CD4-positive, alpha-beta T cell (primary cell): ENCODE measurements at regions not wholly inside any gene's neighbourhood (a gene's known extent, or its start where the extent isn't known, plus 50 kb on each side); places are given as distances from the start of the nearest gene placed in this dataset.

Experiments used
- ATAC-seq: fragments of 200-7000 bp; cut with Tn5 transposase; one replicate; pipeline ENCODE4 v1.10.0; 2022; ENCODE audit warnings: mild to moderate bottlenecking; ENCODE audit not compliant: poor library complexity
- CTCF ChIA-PET: fragments of 350-600 bp; sonication (Branson Sonifier 250); formaldehyde crosslinking; loops from one replicate; lab custom pipeline; 2021; ENCODE audit warnings: antibody characterized with exemption, inconsistent platforms; lab: Charles Lee
- POLR2A ChIA-PET: fragments of 350-600 bp; sonication (Branson Sonifier 250); formaldehyde crosslinking; loops from one replicate; lab custom pipeline; 2021; ENCODE audit warnings: antibody characterized with exemption, inconsistent platforms; lab: Charles Lee
- DNase-seq, 14 experiments: peaks; one replicate each; pipeline ENCODE4 v3.0.0-alpha.2; 2013 to 2020; ENCODE audit warnings: mixed read lengths in 2 of 14
- H3K27ac ChIP-seq, 2 donors: one replicate each; pipeline versions ENCODE4 v1.5.1 to v1.7.0; 2013; ENCODE audit warnings: low read length in 2 of 2, low read depth in 1 of 2, mild to moderate bottlenecking in 1 of 2
- H3K27me3 ChIP-seq, 2 experiments: 1 replicate in 1 of 2; 2 replicates in 1 of 2; pipeline versions ENCODE4 v1.6.1 to v1.7.0; 2013; ENCODE audit warnings: low read length in 2 of 2, control low read depth in 1 of 2, mild to moderate bottlenecking in 1 of 2, moderate library complexity in 1 of 2; ENCODE audit not compliant: insufficient read depth in 2 of 2, control insufficient read depth in 1 of 2
- H3K36me3 ChIP-seq: one replicate; pipeline ENCODE4 v1.6.1; 2013; ENCODE audit warnings: low read length, control low read depth; ENCODE audit not compliant: insufficient read depth
- H3K4me1 ChIP-seq: one replicate; pipeline ENCODE4 v1.6.1; 2013; ENCODE audit warnings: low read length, control low read depth; ENCODE audit not compliant: insufficient read depth
- H3K4me3 ChIP-seq: one replicate; pipeline ENCODE4 v1.5.1; 2013; ENCODE audit warnings: mild to moderate bottlenecking, low read length, moderate library complexity
- H3K9me3 ChIP-seq, 2 experiments: 1 replicate in 1 of 2; 2 replicates in 1 of 2; pipeline versions ENCODE4 v1.6.1 to v1.7.0; 2013; ENCODE audit warnings: low read length in 2 of 2, mild to moderate bottlenecking in 2 of 2, control low read depth in 1 of 2, moderate library complexity in 1 of 2; ENCODE audit not compliant: control insufficient read depth in 1 of 2, insufficient read depth in 1 of 2
- H3K27ac Mint-ChIP-seq: one replicate; pipeline ENCODE4 v1.8.0; 2020; ENCODE audit warnings: mixed read lengths
- H3K27me3 Mint-ChIP-seq: one replicate; pipeline ENCODE4 v1.8.0; 2021; ENCODE audit warnings: mixed read lengths
- H3K36me3 Mint-ChIP-seq: one replicate; pipeline ENCODE4 v1.8.0; 2021; ENCODE audit warnings: low read depth, mixed read lengths
- H3K4me1 Mint-ChIP-seq: one replicate; pipeline ENCODE4 v1.8.0; 2021; ENCODE audit warnings: low read depth, mixed read lengths
- H3K4me3 Mint-ChIP-seq: one replicate; pipeline ENCODE4 v1.8.0; 2020; ENCODE audit warnings: mild to moderate bottlenecking, mixed read lengths
- H3K9me3 Mint-ChIP-seq: one replicate; pipeline ENCODE4 v1.8.0; 2020; ENCODE audit warnings: mixed read lengths
- CTCF ChIP-seq: fragments of 200-600 bp; IDR thresholded peaks from one replicate; pipeline ENCODE4 v1.8.0; 2022; ENCODE audit warnings: antibody characterized with exemption, mild to moderate bottlenecking
- intact Hi-C, 2 experiments: fragments of 100-400 bp; cut with DNase I in 1 of 2; cut with micrococcal nuclease in 1 of 2; formaldehyde crosslinking; loops; one replicate each; pipeline versions ENCODE4 v1.15.1 to v1.9.0; 2023 to 2025; cut with DNase I, micrococcal nuclease

GRCh38 chr6:1222728-1223595, 88.9 kb upstream of the FOXQ1 start:
- no peaks in the 10 kb centered on the region for H3K4me1 ChIP-seq
- DNase-seq (no peak), ATAC-seq (no peak)
- H3K9me3 ChIP-seq, result no peaks in the 10 kb centered on the region
- H3K27ac ChIP-seq, result no peak overlapping the region
- H3K36me3 ChIP-seq, result no peaks in the 10 kb centered on the region
- H3K36me3 Mint-ChIP-seq, result no peaks in the 10 kb centered on the region
- ChIA-PET POLR2A (no interaction called here), CTCF (no interaction called here)
- H3K27me3 Mint-ChIP-seq, result peaks cover 26% of the 10 kb centered on the region
- no peaks in the 10 kb centered on the region for H3K27me3 ChIP-seq
- H3K4me1 Mint-ChIP-seq, result no peaks in the 10 kb centered on the region
- H3K4me3 Mint-ChIP-seq, result no peak overlapping the region
- intact Hi-C loops, result no loop called here
- no peaks in the 10 kb centered on the region for H3K9me3 Mint-ChIP-seq
- no peak overlapping the region for H3K4me3 ChIP-seq
- no peak overlapping the region for H3K27ac Mint-ChIP-seq
- no peak for TF ChIP-seq CTCF

- no peak for ATAC-seq
- no peak overlapping the region for H3K4me3 Mint-ChIP-seq
- intact Hi-C loops, result no loop called here
- H3K27ac ChIP-seq, result no peak overlapping the region
- ChIA-PET POLR2A (no interaction called here), CTCF (no interaction called here)
- H3K4me1 ChIP-seq, result no peaks in the 10 kb centered on the region
- peaks cover 0 to 4% of the 10 kb centered on the region in 2 experiments for H3K9me3 ChIP-seq
- H3K9me3 Mint-ChIP-seq, result no peaks in the 10 kb centered on the region
- peaks cover 15% of the 10 kb centered on the region for H3K27me3 Mint-ChIP-seq
- no peaks in the 10 kb centered on the region for H3K4me1 Mint-ChIP-seq
- no peak overlapping the region for H3K27ac Mint-ChIP-seq
- no peaks in the 10 kb centered on the region for H3K36me3 ChIP-seq
- no peaks in the 10 kb centered on the region for H3K36me3 Mint-ChIP-seq
- no peaks in the 10 kb centered on the region for H3K27me3 ChIP-seq
- no peak overlapping the region for H3K4me3 ChIP-seq
- no peak for DNase-seq
- no peak for TF ChIP-seq CTCF
These were observed 94.5 kb upstream of the FOXQ1 start for GRCh38 chr6:1217396-1217795.

GRCh38 chr6:1216488-1216974, 95.4 kb upstream of the FOXQ1 start:
- Mint-ChIP-seq H3K9me3 (no peaks in the 10 kb centered on the region), H3K36me3 (no peaks in the 10 kb centered on the region), H3K27ac (no peak overlapping the region), H3K4me1 (no peaks in the 10 kb centered on the region), H3K27me3 (peaks cover 15% of the 10 kb centered on the region), H3K4me3 (no peak overlapping the region)
- no peak for DNase-seq
- POLR2A ChIA-PET, result no interaction called here
- CTCF ChIA-PET, result no interaction called here
- no peaks in the 10 kb centered on the region for H3K27me3 ChIP-seq
- H3K9me3 ChIP-seq, result peaks cover 0 to 4% of the 10 kb centered on the region in 2 experiments
- no peak for TF ChIP-seq CTCF
- H3K27ac ChIP-seq, result no peak overlapping the region
- intact Hi-C loops, result no loop called here
- H3K36me3 ChIP-seq, result no peaks in the 10 kb centered on the region
- H3K4me3 ChIP-seq, result no peak overlapping the region
- no peak for ATAC-seq
- no peaks in the 10 kb centered on the region for H3K4me1 ChIP-seq
